Body of pancreas (tissue), 4 donors: ENCODE measurements at regions not wholly inside any gene's neighbourhood (a gene's known extent, or its start where the extent isn't known, plus 50 kb on each side); places are given as distances from the start of the nearest gene placed in this dataset.

Source experiments
- ATAC-seq: fragments of 150-250 bp; one replicate; pipeline ENCODE4 v1.9.1; 2016
- DNase-seq, 4 donors: peaks; one replicate each; pipeline ENCODE4 v3.0.0-alpha.2; 2019
- H3K27ac ChIP-seq, 4 donors: fragments of 200-600 bp; sonication (generic); 1 replicate in 3 of 4; 2 replicates in 1 of 4; pipeline versions ENCODE4 v1.5.1 to v1.6.1; 2016 to 2019; ENCODE audit warnings: mild to moderate bottlenecking in 1 of 4, mixed read lengths in 1 of 4, moderate library complexity in 1 of 4
- H3K27me3 ChIP-seq, 2 donors: fragments of 200-600 bp; sonication (generic); one replicate each; pipeline ENCODE4 v1.6.0; 2016; ENCODE audit warnings: mild to moderate bottlenecking in 1 of 2
- H3K36me3 ChIP-seq, 2 donors: fragments of 200-600 bp; sonication (generic); replicated peaks in 1 of 2; 2 replicates each; pipeline ENCODE4 v1.5.1; 2016; ENCODE audit warnings: low read depth in 2 of 2; ENCODE audit not compliant: insufficient read depth in 1 of 2
- H3K4me1 ChIP-seq: fragments of 200-600 bp; sonication (generic); one replicate; pipeline ENCODE4 v1.6.0; 2016
- H3K4me3 ChIP-seq, 2 donors: fragments of 200-600 bp; sonication (generic); 1 replicate in 1 of 2; 2 replicates in 1 of 2; pipeline ENCODE4 v1.5.1; 2016 to 2019
- H3K9me3 ChIP-seq, 3 donors: fragments of 200-600 bp; sonication (generic); 1 replicate in 2 of 3; 2 replicates in 1 of 3; pipeline ENCODE4 v1.5.1; 2016
- POLR2A ChIP-seq, 3 donors: fragments of 450-650 bp; IDR thresholded peaks; one replicate each; pipeline ENCODE4 v1.6.1; 2016; ENCODE audit warnings: antibody characterized with exemption in 3 of 3, mild to moderate bottlenecking in 2 of 3
- WGBS, 2 donors: methylation state at CpG; one replicate each; pipeline ENCODE4 v1.1.5; 2017; 5-methylcytosine and 5-hydroxymethylcytosine counted together
- intact Hi-C: fragments of 100-400 bp; cut with DNase I; formaldehyde crosslinking; loops from one replicate; pipeline ENCODE4 v1.15.1; 2023
- TF ChIP-seq, protein P1 (sequence below), 7 experiments: fragments of 450-650 bp in 4 of 7; fragments of 200-600 bp in 3 of 7; sonication (generic) in 3 of 7; IDR thresholded peaks; one replicate each; pipeline ENCODE4 v1.5.1; 2016 to 2019; ENCODE audit warnings: antibody characterized with exemption in 7 of 7

DNA sequence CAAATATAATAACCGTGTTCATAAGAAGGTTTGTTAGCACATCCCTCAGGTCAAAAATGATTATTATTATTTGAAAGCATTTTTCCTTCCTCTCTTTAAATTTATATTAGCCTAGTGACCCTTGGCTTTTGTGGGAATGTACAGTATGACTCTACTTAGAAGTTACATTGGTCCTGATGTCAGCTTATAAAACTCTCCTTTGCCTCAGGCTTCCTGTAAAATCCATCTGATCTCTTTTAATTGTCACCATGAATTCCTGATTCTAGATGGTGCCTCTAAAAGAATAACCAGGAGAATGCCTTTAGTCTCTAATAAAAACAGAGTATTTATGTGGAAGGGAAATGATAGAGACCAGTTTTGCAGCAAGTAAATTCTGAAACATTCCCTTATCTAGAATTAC is 1134.4 kb downstream of the XPNPEP1 start:
- no peaks in the 10 kb centered on the region for H3K4me1 ChIP-seq
- intact Hi-C loops, result no loop called here
- peaks cover 0 to 12% (median 0%) of the 10 kb centered on the region in 3 donors for H3K9me3 ChIP-seq
- no peak for TF ChIP-seq POLR2A (IDR thresholded peaks at IDR 0.05)
- TF ChIP-seq, protein P1, sequence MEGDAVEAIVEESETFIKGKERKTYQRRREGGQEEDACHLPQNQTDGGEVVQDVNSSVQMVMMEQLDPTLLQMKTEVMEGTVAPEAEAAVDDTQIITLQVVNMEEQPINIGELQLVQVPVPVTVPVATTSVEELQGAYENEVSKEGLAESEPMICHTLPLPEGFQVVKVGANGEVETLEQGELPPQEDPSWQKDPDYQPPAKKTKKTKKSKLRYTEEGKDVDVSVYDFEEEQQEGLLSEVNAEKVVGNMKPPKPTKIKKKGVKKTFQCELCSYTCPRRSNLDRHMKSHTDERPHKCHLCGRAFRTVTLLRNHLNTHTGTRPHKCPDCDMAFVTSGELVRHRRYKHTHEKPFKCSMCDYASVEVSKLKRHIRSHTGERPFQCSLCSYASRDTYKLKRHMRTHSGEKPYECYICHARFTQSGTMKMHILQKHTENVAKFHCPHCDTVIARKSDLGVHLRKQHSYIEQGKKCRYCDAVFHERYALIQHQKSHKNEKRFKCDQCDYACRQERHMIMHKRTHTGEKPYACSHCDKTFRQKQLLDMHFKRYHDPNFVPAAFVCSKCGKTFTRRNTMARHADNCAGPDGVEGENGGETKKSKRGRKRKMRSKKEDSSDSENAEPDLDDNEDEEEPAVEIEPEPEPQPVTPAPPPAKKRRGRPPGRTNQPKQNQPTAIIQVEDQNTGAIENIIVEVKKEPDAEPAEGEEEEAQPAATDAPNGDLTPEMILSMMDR (IDR thresholded peaks at IDR 0.05), result no peak
- no peaks in the 10 kb centered on the region for H3K27me3 ChIP-seq
- no peak overlapping the region for H3K4me3 ChIP-seq
- no peak overlapping the region for H3K27ac ChIP-seq
- H3K36me3 ChIP-seq, result no peaks in the 10 kb centered on the region
- WGBS, 2 donors, result 67 to 80% methylated on average over 1 of the region's 1 CpG
- ATAC-seq, result no peak
- no peak for DNase-seq

DNA sequence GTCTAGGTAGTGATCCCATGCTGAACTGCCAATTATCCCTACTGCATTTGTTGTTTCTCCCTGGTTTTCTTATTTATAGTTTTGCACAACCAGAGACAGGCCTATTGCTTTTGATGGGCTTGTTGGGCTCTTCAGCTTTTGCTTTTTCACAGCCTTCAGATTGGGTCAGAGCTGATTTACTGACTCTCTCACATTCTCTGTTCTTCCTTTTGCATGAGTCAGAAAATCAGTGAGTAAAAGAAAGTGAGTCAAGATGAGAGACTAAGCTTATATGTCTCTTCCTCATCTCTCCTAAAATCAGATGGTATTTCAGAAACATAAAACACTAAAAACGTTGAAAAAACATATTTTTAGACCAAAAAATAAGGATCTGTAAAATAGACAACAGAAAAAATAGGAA is 1135.4 kb downstream of the XPNPEP1 start:
- 25 to 37% methylated on average over 1 of the region's 1 CpG for WGBS, 2 donors
- intact Hi-C loops, result no loop called here
- H3K4me3 ChIP-seq, result no peak overlapping the region
- no peaks in the 10 kb centered on the region for H3K4me1 ChIP-seq
- H3K36me3 ChIP-seq, result no peaks in the 10 kb centered on the region
- TF ChIP-seq, protein P1 (IDR thresholded peaks at IDR 0.05), result no peak
- no peak for TF ChIP-seq POLR2A (IDR thresholded peaks at IDR 0.05)
- no peak for DNase-seq
- ATAC-seq, result no peak
- no peak overlapping the region for H3K27ac ChIP-seq
- peaks cover 0 to 18% (median 0%) of the 10 kb centered on the region in 3 donors for H3K9me3 ChIP-seq
- no peaks in the 10 kb centered on the region for H3K27me3 ChIP-seq

DNA sequence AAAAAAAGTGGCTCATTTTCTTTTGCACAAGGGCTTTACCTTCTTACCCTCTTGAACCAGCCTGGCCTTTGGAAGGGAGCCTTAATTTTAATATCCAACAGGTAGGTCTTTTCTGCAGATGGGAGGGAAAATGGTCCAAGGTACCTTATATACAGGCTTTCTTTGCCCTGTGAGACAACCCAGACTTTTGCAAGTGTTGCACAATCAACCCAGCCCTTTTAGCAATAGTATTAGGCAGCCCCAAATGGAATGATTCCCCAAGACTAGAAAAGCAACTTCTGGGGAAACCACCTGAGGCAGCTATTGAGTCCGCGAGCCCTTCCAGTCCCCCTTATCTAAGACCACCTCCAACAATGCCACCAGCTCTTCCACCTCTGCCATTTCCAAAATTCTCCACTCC is 1138.3 kb downstream of the XPNPEP1 start:
- H3K4me3 ChIP-seq, result no peak overlapping the region
- H3K9me3 ChIP-seq, result peaks cover 0 to 18% (median 0%) of the 10 kb centered on the region in 3 donors
- intact Hi-C loops, result no loop called here
- H3K4me1 ChIP-seq, result no peaks in the 10 kb centered on the region
- no peaks in the 10 kb centered on the region for H3K27me3 ChIP-seq
- TF ChIP-seq POLR2A (IDR thresholded peaks at IDR 0.05), result no peak
- TF ChIP-seq, protein P1 (IDR thresholded peaks at IDR 0.05), result no peak
- H3K36me3 ChIP-seq, result no peaks in the 10 kb centered on the region
- ATAC-seq (no peak), DNase-seq (no peak)
- no peak overlapping the region for H3K27ac ChIP-seq
- WGBS, 2 donors, result 48 to 91% methylated on average over 2 of the region's 2 CpGs

DNA sequence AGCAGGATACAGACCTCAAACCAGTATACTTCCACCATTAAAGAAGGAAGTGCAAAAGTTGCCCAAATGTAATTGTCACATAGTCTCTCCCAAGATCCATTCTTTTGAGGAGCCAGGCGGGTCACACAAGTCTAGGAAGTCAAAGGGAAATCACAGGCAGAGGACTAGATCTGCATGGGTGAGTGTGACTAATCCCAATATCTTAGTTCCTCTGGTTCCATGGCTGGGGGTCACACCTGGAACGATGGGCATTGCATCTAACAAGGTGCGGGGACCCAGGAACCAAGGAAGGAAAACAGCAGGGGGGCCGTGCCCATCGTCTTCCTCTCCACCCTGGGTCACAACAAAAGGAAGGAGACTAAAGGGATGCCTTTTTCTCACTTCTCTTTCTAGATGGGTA is 1138.8 kb downstream of the XPNPEP1 start:
- no peaks in the 10 kb centered on the region for H3K36me3 ChIP-seq
- H3K4me1 ChIP-seq, result no peaks in the 10 kb centered on the region
- ATAC-seq (no peak), DNase-seq (no peak)
- H3K27ac ChIP-seq, result no peak overlapping the region
- H3K9me3 ChIP-seq, result peaks cover 0 to 18% (median 0%) of the 10 kb centered on the region in 3 donors
- H3K27me3 ChIP-seq, result no peaks in the 10 kb centered on the region
- no peak overlapping the region for H3K4me3 ChIP-seq
- intact Hi-C loops, result no loop called here
- WGBS, 2 donors, result 74 to 79% methylated on average over 5 of the region's 5 CpGs
- no peak for TF ChIP-seq POLR2A (IDR thresholded peaks at IDR 0.05)
- TF ChIP-seq, protein P1 (IDR thresholded peaks at IDR 0.05), result no peak

DNA sequence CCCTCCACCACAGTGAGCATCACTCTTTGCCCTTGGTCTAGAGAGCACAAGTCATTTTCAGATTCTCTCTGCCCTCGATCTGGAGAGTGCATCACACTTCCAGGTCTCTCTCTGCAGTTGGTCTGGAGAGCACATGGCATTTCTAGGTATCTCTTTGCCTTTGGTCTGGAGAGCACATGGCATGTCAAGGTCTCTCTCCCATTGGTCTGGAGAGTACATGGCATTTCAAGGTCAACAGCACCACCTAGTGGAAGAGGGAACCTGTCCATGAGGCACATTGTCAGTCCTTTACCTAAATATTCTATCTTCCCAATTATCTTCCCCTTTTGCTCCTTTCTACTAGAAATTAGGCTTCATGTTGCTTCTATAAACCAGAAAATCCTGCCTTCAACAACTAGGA is 1139.4 kb downstream of the XPNPEP1 start:
- H3K4me1 ChIP-seq, result no peaks in the 10 kb centered on the region
- H3K4me3 ChIP-seq, result no peak overlapping the region
- no peaks in the 10 kb centered on the region for H3K27me3 ChIP-seq
- peaks cover 0 to 18% (median 0%) of the 10 kb centered on the region in 3 donors for H3K9me3 ChIP-seq
- intact Hi-C loops, result no loop called here
- DNase-seq (peak in 1 of 4 donors; percentile 5), ATAC-seq (no peak)
- TF ChIP-seq, protein P1 (IDR thresholded peaks at IDR 0.05), result peak in 1 of 7 experiments; percentile 21
- no peak for TF ChIP-seq POLR2A (IDR thresholded peaks at IDR 0.05)
- WGBS, 2 donors, result 31 to 57% methylated on average over 1 of the region's 1 CpG
- no peaks in the 10 kb centered on the region for H3K36me3 ChIP-seq
- no peak overlapping the region for H3K27ac ChIP-seq
